Liver (tissue), 8 donors: ENCODE measurements at regions not wholly inside any gene's neighbourhood (a gene's known extent, or its start where the extent isn't known, plus 50 kb on each side); places are given as distances from the start of the nearest gene placed in this dataset.

Source experiments
- DNase-seq: peaks from one replicate; pipeline ENCODE4 v3.0.0-alpha.2; 2017; ENCODE audit warnings: low spot score
- H3K27ac ChIP-seq, 2 donors: one replicate each; pipeline ENCODE4 v1.7.0; 2013; ENCODE audit warnings: inconsistent platforms in 2 of 2, low read length in 2 of 2, control low read depth in 1 of 2, low read depth in 1 of 2, mild to moderate bottlenecking in 1 of 2
- H3K27me3 ChIP-seq, 4 donors: one replicate each; pipeline versions ENCODE4 v1.6.1 to v1.7.0; 2013; ENCODE audit warnings: low read length in 3 of 4, inconsistent platforms in 1 of 4, mild to moderate bottlenecking in 1 of 4, moderate library complexity in 1 of 4; ENCODE audit not compliant: control insufficient read depth in 4 of 4, insufficient read depth in 4 of 4
- H3K36me3 ChIP-seq, 4 donors: one replicate each; pipeline versions ENCODE4 v1.6.1 to v1.7.0; 2013; ENCODE audit warnings: low read length in 3 of 4, mild to moderate bottlenecking in 3 of 4, low read depth in 1 of 4, moderate library complexity in 1 of 4; ENCODE audit not compliant: control insufficient read depth in 4 of 4, insufficient read depth in 3 of 4
- H3K4me1 ChIP-seq, 4 donors: one replicate each; pipeline versions ENCODE4 v1.6.1 to v1.7.0; 2013; ENCODE audit warnings: low read length in 3 of 4, mild to moderate bottlenecking in 3 of 4, moderate library complexity in 1 of 4; ENCODE audit not compliant: control insufficient read depth in 4 of 4, insufficient read depth in 4 of 4
- H3K4me3 ChIP-seq, 3 donors: one replicate each; pipeline versions ENCODE4 v1.6.1 to v1.7.0; 2013; ENCODE audit warnings: low read length in 3 of 3, control low read depth in 1 of 3, low read depth in 1 of 3, mild to moderate bottlenecking in 1 of 3
- H3K9ac ChIP-seq, 2 donors: one replicate each; pipeline ENCODE4 v1.7.0; 2013; ENCODE audit warnings: low read length in 2 of 2, mild to moderate bottlenecking in 2 of 2, moderate library complexity in 2 of 2, control low read depth in 1 of 2, low read depth in 1 of 2
- H3K9me3 ChIP-seq, 4 donors: one replicate each; pipeline versions ENCODE4 v1.6.1 to v1.7.0; 2013; ENCODE audit warnings: low read length in 3 of 4; ENCODE audit not compliant: control insufficient read depth in 4 of 4
- EGR1 ChIP-seq, 2 donors: IDR thresholded peaks; 2 replicates each; pipeline ENCODE4 v1.6.1; 2016 to 2018; ENCODE audit warnings: antibody characterized with exemption in 2 of 2, low read depth in 2 of 2
- FOXA1 ChIP-seq: IDR thresholded peaks from 2 replicates; pipeline ENCODE4 v1.6.1; 2016; ENCODE audit warnings: antibody characterized with exemption
- FOXA2 ChIP-seq: IDR thresholded peaks from 2 replicates; pipeline ENCODE4 v1.6.1; 2016; ENCODE audit warnings: antibody characterized with exemption
- GABPA ChIP-seq, 2 donors: IDR thresholded peaks in 1 of 2; conservative IDR thresholded peaks in 1 of 2; 2 replicates each; pipeline ENCODE4 v1.6.1; 2016; ENCODE audit warnings: antibody characterized with exemption in 2 of 2, mild to moderate bottlenecking in 1 of 2, moderate library complexity in 1 of 2
- HNF4A ChIP-seq, 2 donors: conservative IDR thresholded peaks; 2 replicates each; pipeline ENCODE4 v1.6.1; 2016; ENCODE audit warnings: antibody characterized with exemption in 2 of 2, mild to moderate bottlenecking in 2 of 2
- HNF4G ChIP-seq: IDR thresholded peaks from 2 replicates; pipeline ENCODE4 v1.6.1; 2016; ENCODE audit warnings: antibody characterized with exemption
- JUND ChIP-seq, 2 donors: IDR thresholded peaks; 2 replicates each; pipeline ENCODE4 v1.6.1; 2016; ENCODE audit warnings: antibody characterized with exemption in 2 of 2
- MAX ChIP-seq: IDR thresholded peaks from 2 replicates; pipeline ENCODE4 v1.6.1; 2016; ENCODE audit warnings: antibody characterized with exemption
- RAD21 ChIP-seq, 2 donors: IDR thresholded peaks; 2 replicates each; pipeline ENCODE4 v1.6.1; 2016; ENCODE audit warnings: antibody characterized with exemption in 2 of 2, mild to moderate bottlenecking in 2 of 2
- SP1 ChIP-seq: IDR thresholded peaks from 2 replicates; pipeline ENCODE4 v1.6.1; 2018; ENCODE audit warnings: antibody characterized with exemption, mild to moderate bottlenecking
- TAF1 ChIP-seq: conservative IDR thresholded peaks from 2 replicates; pipeline ENCODE4 v1.6.1; 2016; ENCODE audit warnings: antibody characterized with exemption, mild to moderate bottlenecking
- YY1 ChIP-seq: IDR thresholded peaks from 2 replicates; pipeline ENCODE4 v1.6.1; 2016; ENCODE audit warnings: antibody characterized with exemption, mild to moderate bottlenecking
- WGBS: extraction: QIAGEN DNeasy Blood & Tissue Kit; methylation state at CpG from one replicate; pipeline ENCODE4 v1.1.7; 2013; 5-methylcytosine and 5-hydroxymethylcytosine counted together
- TF ChIP-seq, protein P1 (sequence below): fragments of 150-350 bp; IDR thresholded peaks from 2 replicates; pipeline ENCODE4 v1.5.1; 2017; ENCODE audit warnings: improper control_type of control experiment, low read depth, low read length; ENCODE audit not compliant: missing input control
- donor health status: healthy.
- donor health status: healthy.
- donor health status: healthy.
- donor health status: healthy.
- donor health status: healthy.

GRCh38 chr5:2293906-2294305, 411.2 kb upstream of the IRX4 start:
- Histone ChIP-seq H3K27ac (no peak overlapping the region), H3K27me3 (no peaks in the 10 kb centered on the region), H3K4me1 (no peaks in the 10 kb centered on the region), H3K9me3 (no peaks in the 10 kb centered on the region), H3K36me3 (no peaks in the 10 kb centered on the region), H3K4me3 (no peak overlapping the region), H3K9ac (no peak overlapping the region)
- TF ChIP-seq YY1, result no peak
- no peak for TF ChIP-seq HNF4G
- no peak for TF ChIP-seq MAX
- TF ChIP-seq FOXA1, result no peak
- no peak for TF ChIP-seq SP1
- TF ChIP-seq, protein P1, sequence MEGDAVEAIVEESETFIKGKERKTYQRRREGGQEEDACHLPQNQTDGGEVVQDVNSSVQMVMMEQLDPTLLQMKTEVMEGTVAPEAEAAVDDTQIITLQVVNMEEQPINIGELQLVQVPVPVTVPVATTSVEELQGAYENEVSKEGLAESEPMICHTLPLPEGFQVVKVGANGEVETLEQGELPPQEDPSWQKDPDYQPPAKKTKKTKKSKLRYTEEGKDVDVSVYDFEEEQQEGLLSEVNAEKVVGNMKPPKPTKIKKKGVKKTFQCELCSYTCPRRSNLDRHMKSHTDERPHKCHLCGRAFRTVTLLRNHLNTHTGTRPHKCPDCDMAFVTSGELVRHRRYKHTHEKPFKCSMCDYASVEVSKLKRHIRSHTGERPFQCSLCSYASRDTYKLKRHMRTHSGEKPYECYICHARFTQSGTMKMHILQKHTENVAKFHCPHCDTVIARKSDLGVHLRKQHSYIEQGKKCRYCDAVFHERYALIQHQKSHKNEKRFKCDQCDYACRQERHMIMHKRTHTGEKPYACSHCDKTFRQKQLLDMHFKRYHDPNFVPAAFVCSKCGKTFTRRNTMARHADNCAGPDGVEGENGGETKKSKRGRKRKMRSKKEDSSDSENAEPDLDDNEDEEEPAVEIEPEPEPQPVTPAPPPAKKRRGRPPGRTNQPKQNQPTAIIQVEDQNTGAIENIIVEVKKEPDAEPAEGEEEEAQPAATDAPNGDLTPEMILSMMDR, result no peak
- TF ChIP-seq JUND (IDR thresholded peaks at IDR 0.05), result no peak
- 74% methylated on average over 9 of the region's 9 CpGs for WGBS
- DNase-seq, result no peak

GRCh38 chr5:2291146-2291840, 408.6 kb upstream of the IRX4 start:
- Histone ChIP-seq H3K4me3 (no peak overlapping the region), H3K4me1 (no peaks in the 10 kb centered on the region), H3K27ac (no peak overlapping the region), H3K9me3 (no peaks in the 10 kb centered on the region), H3K36me3 (no peaks in the 10 kb centered on the region), H3K27me3 (no peaks in the 10 kb centered on the region), H3K9ac (no peak overlapping the region)
- WGBS, result 90% methylated on average over 19 of the region's 19 CpGs
- no peak for DNase-seq
- TF ChIP-seq, protein P1, result no peak
- TF ChIP-seq EGR1 (IDR thresholded peaks at IDR 0.05; ENCODE audit: low read depth in 2 of 2) (no peak), RAD21 (IDR thresholded peaks at IDR 0.05) (no peak)

GRCh38 chr5:2289380-2289779, 406.7 kb upstream of the IRX4 start:
- 90% methylated on average over 8 of the region's 8 CpGs for WGBS

More at GRCh38 chr5:2289380-2289779, 406.7 kb upstream of the IRX4 start:
- no peak for DNase-seq
- no peak overlapping the region for H3K4me3 ChIP-seq
- TF ChIP-seq FOXA2 (no peak), TAF1 (no peak), HNF4A (conservative IDR thresholded peaks at IDR 0.05) (no peak), YY1 (no peak), GABPA (IDR thresholded peaks at IDR 0.05 in 1 of 2, conservative IDR thresholded peaks at IDR 0.05 in 1 of 2) (no peak), EGR1 (IDR thresholded peaks at IDR 0.05; ENCODE audit: low read depth in 2 of 2) (no peak), JUND (IDR thresholded peaks at IDR 0.05) (no peak), HNF4G (no peak)
- TF ChIP-seq, protein P1, result no peak
- no peaks in the 10 kb centered on the region for H3K4me1 ChIP-seq
- no peaks in the 10 kb centered on the region for H3K9me3 ChIP-seq
- no peak overlapping the region for H3K27ac ChIP-seq
- H3K36me3 ChIP-seq, result no peaks in the 10 kb centered on the region
- H3K9ac ChIP-seq, result no peak overlapping the region
- H3K27me3 ChIP-seq, result no peaks in the 10 kb centered on the region
